NCI-H774 (cell line): ENCODE measurements at regions not wholly inside any gene's neighbourhood (a gene's known extent, or its start where the extent isn't known, plus 50 kb on each side); places are given as distances from the start of the nearest gene placed in this dataset.
A peak's percentile ranks its signal among the peaks of the same experiment; 100 is the strongest.

Experiments used
- DNase-seq: peaks from one replicate; lab custom pipeline; 2025; lab: John Stamatoyannopoulos, UW

DNA sequence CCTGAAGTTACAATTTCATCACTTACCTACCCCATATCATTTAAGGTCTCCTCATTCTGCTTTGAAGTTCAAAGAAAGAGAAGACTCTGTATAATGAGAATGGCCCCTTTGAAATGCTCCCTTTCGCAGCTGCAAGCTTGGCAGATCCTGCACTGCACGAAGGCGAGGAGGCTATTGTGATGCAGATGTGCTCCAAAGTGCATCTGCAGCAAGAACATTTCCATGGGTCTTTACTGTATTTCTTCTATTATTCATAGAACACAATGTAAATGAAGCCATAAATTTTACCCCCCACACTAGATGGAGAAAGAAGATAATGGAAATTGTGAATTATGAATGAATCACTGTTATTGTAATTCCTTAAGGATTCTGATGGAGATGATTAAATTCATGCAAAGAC, 178.7 kb downstream of the CHD9NB start:
- DNase-seq, result no peak

DNA sequence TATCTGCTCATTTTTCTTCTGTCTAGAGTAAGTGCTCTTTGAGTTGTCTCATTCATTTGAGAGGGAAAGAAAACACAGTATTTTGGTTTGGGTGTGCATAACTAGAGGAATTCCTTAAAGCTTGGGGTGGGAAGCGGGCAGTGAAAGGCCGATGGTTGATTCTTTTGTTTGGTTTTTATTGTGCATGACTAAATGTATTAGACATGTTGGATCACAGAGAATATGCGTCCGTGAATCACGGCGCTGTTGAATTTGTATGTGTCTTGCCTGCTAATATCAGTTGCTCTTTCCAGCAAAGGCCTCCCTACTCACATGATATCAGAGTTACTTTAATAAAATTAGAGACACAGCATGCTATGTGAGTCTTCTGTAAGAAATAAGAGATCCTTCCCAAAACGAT, 180.0 kb downstream of the CHD9NB start:
- no peak for DNase-seq

DNA sequence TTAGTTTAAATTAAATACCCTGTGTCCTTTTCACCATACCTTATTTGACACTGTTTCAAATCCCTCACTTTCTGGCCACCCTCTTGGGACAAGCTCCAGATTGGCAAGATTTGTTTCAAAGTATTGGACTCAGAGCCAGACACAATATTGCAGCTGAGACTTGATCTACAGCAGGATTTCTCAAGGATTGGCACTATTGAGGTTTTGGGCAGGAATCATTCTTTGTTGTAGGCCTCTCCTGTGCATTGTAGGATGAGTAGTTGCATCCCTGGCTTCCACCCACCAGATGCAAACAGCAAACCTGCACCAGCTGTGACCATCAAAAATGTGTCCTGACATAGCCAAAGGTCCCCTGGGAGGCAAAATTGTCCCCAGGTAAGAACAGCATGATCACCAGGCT, 181.2 kb downstream of the CHD9NB start:
- DNase-seq, result no peak

DNA sequence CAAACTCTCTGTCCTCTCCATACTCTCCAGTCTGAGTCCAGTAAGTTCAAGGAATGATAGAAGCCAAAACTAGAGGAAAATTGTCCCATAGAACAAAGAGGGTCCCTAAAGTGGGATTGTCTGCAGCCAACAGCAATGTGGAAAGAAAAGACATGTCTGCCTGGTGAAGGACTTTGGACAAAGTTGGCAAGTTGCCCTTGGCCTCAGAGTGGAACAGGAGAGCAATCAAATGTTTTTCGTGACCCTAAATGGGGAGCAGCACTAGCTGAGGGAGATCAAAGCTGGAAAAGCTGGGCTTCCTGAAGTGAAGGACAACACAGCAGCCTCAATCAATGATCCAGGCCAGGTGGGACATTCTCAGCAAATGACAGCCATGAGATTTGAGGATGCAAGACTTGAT, 183.5 kb downstream of the CHD9NB start:
- DNase-seq, result no peak

GRCh38 chr16:52863000-52863399, 189.7 kb downstream of the CHD9NB start:
- no peak for DNase-seq

- peak; percentile 37 for DNase-seq
These were observed 191.1 kb downstream of the CHD9NB start for GRCh38 chr16:52861614-52862022.

GRCh38 chr16:52855463-52855862, 197.2 kb downstream of the CHD9NB start:
- DNase-seq, result no peak

DNA sequence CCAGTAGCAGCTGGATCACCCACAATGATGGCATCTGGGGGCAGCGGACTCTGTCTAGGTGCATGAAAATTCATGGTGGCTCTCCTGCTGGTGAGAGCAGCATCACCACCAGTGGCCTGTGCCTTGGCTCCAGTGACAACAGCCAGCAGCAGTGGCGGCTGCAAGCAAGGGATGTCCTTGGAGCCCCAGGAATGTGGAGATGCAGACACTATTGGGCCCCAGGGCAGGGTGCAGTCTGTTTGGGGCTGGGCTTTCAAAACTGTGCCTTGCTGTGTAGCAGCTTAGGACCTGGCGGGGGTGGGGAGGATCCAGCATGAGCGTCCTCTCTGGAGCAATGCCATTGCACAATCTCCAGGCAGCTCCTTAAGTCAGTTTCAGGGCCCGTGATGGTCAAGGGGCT, 199.7 kb downstream of the CHD9NB start:
- no peak for DNase-seq

GRCh38 chr16:52851211-52851740, 201.4 kb downstream of the CHD9NB start:
- DNase-seq, result no peak

DNA sequence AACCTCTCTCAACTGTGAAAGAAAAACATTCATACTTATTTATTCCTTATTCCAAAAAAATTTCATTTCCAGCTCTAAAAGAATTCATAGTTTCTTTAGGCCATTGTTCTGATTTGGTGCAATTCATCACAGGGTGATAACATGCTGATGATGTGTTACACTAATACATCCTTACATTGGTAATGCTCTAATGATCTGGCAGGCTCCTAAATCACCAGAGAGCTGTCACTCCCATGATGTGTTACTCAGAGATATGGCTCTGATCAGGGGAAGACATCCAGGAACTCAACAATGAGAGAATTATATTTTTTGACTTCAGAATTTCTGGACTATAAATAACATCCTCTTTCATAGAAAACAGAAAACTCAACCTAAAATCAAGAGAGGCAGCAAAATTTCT, 209.3 kb downstream of the CHD9NB start:
- DNase-seq, result no peak

- no peak for DNase-seq
These were observed 215.4 kb downstream of the CHD9NB start for GRCh38 chr16:52837251-52837650.

- DNase-seq, result no peak
These were observed 217.8 kb downstream of the CHD9NB start for GRCh38 chr16:52834736-52835465.

DNA sequence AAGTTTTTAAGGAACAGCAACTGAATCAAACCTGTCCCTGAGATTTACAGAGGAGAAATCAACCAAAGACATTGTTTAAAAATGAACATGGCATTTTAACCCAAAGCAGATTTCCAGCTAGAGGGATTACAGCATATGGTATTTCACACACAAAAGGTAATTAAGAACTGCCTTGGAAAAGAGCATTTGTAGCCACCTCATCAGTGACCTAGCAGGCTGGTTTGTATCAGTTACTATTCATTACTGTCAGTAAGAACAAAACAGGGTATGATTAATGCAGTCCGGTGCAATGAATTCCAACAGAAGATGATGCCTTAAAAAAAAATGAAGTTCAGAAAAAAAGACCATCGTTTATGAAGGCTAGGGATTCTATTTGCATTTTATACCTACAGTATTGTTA, 219.9 kb downstream of the CHD9NB start:
- DNase-seq, result no peak

- no peak for DNase-seq
These were observed 225.2 kb downstream of the CHD9NB start for GRCh38 chr16:52827456-52827855.

DNA sequence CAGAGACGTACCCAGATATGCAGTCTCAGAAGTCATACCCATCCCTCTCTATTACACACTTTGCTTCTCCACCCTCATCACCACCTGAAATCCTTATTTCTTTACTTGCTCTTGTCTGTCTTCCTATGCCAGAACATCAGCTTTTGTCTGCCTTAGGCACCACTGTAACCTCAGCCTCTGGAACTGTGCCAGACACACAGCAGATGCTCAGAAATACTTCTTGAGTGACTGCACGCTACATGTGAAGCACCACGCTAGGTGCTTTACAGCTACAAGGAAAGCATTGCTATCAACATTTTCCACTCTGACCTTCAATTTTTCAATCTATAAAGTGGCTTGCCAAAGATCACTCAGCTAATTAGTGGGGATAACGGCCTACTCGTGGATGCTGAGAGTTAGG, 226.8 kb downstream of the CHD9NB start:
- no peak for DNase-seq

- DNase-seq, result no peak
These were observed 232.9 kb downstream of the CHD9NB start for GRCh38 chr16:52819808-52820207.

GRCh38 chr16:52819405-52819804, 233.3 kb downstream of the CHD9NB start:
- DNase-seq, result no peak

DNA sequence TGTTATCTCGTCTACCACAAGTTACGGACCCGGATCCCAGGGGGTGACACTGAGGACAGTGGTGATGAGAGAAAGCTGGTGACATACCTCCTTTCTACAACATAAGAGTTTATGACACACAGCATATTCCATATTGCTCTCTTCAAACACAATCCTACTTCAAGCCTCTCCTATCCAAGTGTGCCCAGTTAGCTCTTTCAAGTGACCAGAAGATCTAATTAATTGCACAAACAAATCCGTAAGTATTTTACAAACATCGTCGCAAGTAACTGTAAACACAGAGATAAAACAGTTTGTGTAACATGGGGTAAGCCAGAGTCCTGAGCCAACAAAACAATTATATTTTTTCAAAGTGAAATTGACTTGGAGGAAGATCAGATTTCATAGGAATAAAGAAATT, 235.0 kb downstream of the CHD9NB start:
- DNase-seq, result no peak

GRCh38 chr16:52816993-52817392, 235.7 kb downstream of the CHD9NB start:
- DNase-seq, result no peak

DNA sequence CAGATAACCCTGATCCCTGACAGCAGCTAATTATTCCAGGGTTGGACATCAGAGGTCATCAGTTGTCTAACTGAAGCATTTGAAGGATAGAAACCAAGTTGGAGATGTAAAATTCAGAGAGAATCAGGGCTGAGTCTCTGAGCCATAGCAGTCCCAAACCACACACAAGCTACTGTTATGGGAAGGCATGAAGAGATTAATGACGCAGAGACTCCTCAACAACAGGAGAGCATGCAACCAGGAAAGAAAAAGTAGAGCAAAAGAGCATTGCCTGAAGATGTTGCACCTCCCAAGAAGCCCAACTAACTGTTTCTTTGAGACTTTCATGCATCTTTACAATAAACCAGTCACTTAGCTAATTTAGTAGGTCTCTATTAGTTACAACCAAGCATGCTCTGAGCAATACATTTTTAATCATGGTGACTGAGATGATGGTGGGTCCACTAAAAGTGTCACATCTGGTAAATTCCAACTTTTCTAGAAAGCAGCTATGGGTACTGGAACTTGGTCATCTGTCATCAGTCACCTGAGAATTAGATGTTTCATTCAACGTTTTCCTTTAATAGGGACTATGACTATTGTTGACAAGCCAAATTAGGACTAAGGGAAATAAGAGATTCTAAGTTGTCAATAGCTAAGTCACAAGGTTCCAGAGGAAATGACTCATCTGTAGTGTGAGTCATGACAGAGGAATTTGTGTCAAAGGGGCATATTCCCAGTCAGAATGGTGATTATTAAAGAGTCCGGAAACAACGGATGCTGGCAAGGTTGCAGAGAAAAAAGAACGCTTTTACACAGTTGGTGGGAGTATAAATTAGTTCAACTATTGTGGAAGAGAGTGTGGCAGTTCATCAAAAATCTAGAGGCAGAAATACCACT, 239.8 kb downstream of the CHD9NB start:
- no peak for DNase-seq

DNA sequence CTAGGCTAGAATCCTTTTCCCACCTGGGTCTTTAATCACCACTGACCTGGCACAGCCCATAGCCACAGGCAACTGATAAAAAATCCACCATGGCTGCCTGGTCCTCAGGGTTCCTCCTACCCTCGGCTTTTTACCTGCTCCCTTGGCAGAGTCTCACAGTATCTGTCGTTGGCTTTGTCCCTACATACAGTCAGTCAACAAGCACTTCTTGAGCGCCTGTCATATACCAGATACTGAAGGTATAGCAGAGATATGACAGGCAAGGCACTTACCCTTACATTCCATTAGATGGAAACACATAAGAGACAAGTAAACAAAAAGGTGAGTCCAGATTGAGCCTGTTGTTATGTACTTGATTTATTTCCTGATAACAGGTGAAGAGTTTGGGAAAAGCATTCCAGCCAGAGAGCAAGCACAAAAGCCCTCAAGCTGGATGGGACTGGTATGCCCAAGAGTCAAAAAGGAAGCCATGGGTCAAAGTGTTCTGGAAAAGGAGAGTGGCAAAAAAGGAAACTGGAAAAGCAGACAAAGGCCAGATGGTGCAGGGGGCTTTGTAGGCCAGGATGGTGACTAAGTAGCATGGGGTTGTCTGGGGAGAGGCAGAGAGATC, 247.0 kb downstream of the CHD9NB start:
- DNase-seq, result no peak

GRCh38 chr16:52800432-52800831, 252.3 kb downstream of the CHD9NB start:
- no peak for DNase-seq

- DNase-seq, result no peak
These were observed 252.2 kb upstream of the TOX3 start for GRCh38 chr16:52799149-52799548.
